HFF-Myc (cell line): ENCODE measurements at regions not wholly inside any gene's neighbourhood (a gene's known extent, or its start where the extent isn't known, plus 50 kb on each side); places are given as distances from the start of the nearest gene placed in this dataset.

Experiments used
- DNase-seq: peaks from one replicate; pipeline ENCODE4 v3.0.0-alpha.2; 2011; ENCODE audit warnings: low read depth; ENCODE audit errors: extremely low read depth
- H3K4me3 ChIP-seq: replicated peaks from 2 replicates; pipeline ENCODE4 v1.5.1; 2011; ENCODE audit warnings: low read depth, mild to moderate bottlenecking, control low read depth, low read length
- TF ChIP-seq, protein P1 (sequence below): IDR thresholded peaks from 2 replicates; pipeline ENCODE4 v1.5.1; 2012; ENCODE audit warnings: mild to moderate bottlenecking, low read depth, low read length, control low read depth; ENCODE audit errors: missing control alignments

DNA sequence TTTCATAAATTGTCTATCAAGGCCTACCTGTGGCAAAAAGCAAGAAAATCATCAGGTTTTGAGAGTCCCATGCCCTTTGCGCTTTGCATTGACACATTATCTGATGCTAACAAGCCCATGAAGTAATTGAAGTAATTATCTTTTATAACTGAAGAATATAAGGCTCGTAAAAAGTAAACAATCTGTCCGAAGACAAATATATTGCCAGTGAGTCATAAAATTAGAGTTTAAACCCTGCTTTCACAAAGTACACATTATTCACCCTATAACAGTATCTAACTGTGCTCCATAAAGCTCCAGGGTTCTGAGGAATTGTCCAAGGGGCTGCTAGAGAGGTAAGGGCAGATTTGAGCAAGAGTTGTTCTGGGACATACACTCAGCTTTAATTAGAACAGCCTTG lies 102.3 kb upstream of the PPP1R3A start:
- TF ChIP-seq, protein P1, sequence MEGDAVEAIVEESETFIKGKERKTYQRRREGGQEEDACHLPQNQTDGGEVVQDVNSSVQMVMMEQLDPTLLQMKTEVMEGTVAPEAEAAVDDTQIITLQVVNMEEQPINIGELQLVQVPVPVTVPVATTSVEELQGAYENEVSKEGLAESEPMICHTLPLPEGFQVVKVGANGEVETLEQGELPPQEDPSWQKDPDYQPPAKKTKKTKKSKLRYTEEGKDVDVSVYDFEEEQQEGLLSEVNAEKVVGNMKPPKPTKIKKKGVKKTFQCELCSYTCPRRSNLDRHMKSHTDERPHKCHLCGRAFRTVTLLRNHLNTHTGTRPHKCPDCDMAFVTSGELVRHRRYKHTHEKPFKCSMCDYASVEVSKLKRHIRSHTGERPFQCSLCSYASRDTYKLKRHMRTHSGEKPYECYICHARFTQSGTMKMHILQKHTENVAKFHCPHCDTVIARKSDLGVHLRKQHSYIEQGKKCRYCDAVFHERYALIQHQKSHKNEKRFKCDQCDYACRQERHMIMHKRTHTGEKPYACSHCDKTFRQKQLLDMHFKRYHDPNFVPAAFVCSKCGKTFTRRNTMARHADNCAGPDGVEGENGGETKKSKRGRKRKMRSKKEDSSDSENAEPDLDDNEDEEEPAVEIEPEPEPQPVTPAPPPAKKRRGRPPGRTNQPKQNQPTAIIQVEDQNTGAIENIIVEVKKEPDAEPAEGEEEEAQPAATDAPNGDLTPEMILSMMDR, result no peak
- no peak for DNase-seq
- H3K4me3 ChIP-seq, result no peak overlapping the region

- H3K4me3 ChIP-seq, result no peak overlapping the region
- DNase-seq, result no peak
- TF ChIP-seq, protein P1, result no peak
Measured at GRCh38 chr7:114008696-114009095, 89.9 kb upstream of the PPP1R3A start.

- DNase-seq, result no peak
- no peak overlapping the region for H3K4me3 ChIP-seq
- TF ChIP-seq, protein P1, result no peak
Measured at GRCh38 chr7:114007386-114007785, 88.6 kb upstream of the PPP1R3A start.

GRCh38 chr7:113998934-113999333 lies 80.1 kb upstream of the PPP1R3A start:
- H3K4me3 ChIP-seq, result no peak overlapping the region
- DNase-seq, result no peak
- TF ChIP-seq, protein P1, result no peak

GRCh38 chr7:113996405-113996804 lies 77.6 kb upstream of the PPP1R3A start:
- no peak for DNase-seq
- TF ChIP-seq, protein P1, result no peak
- no peak overlapping the region for H3K4me3 ChIP-seq

GRCh38 chr7:113986216-113986615 lies 67.4 kb upstream of the PPP1R3A start:
- TF ChIP-seq, protein P1, result no peak
- H3K4me3 ChIP-seq, result no peak overlapping the region
- no peak for DNase-seq

GRCh38 chr7:113976508-113976907 lies 57.7 kb upstream of the PPP1R3A start:
- DNase-seq, result no peak
- H3K4me3 ChIP-seq, result no peak overlapping the region
- TF ChIP-seq, protein P1, result no peak
